ENCODE measurements at regions not wholly inside any gene's neighbourhood (a gene's known extent, or its start where the extent isn't known, plus 50 kb on each side); places are given as distances from the start of the nearest gene placed in this dataset.

GRCh38 chr5:2674456-2674855 lies 77.0 kb downstream of the IRX2 start:
- Histone ChIP-seq H3K4me3 (no peak overlapping the region), H3K4me1 (no peaks in the 10 kb centered on the region), H3K9me3 (no peaks in the 10 kb centered on the region), H3K27ac (no peak overlapping the region), H3K36me3 (no peaks in the 10 kb centered on the region), H3K27me3 (no peaks in the 10 kb centered on the region)
- WGBS, 2 donors = 75 to 77% methylated on average over 3 of the region's 3 CpGs
- no peak for TF ChIP-seq CTCF (IDR thresholded peaks at IDR 0.05)
- no peak for TF ChIP-seq EP300 (IDR thresholded peaks at IDR 0.05)
- no peak for TF ChIP-seq POLR2A (IDR thresholded peaks at IDR 0.05)
- TF ChIP-seq POLR2AphosphoS5 (IDR thresholded peaks at IDR 0.05) = no peak
- ATAC-seq (ENCODE audit: low FRiP score in 2 of 2) (no peak), DNase-seq (no peak)

GRCh38 chr5:2670940-2671339 lies 80.5 kb downstream of the IRX2 start:
- H3K27ac ChIP-seq = no peak overlapping the region
- no peak overlapping the region for H3K4me3 ChIP-seq
- ATAC-seq (ENCODE audit: low FRiP score in 2 of 2) (no peak), DNase-seq (peak in 1 of 2 donors; percentile 59)
- no peaks in the 10 kb centered on the region for H3K36me3 ChIP-seq
- H3K27me3 ChIP-seq = no peaks in the 10 kb centered on the region
- WGBS, 2 donors = 74 to 82% methylated on average over 4 to 14 of the region's 14 CpGs
- H3K9me3 ChIP-seq = no peaks in the 10 kb centered on the region
- H3K4me1 ChIP-seq = no peaks in the 10 kb centered on the region
- TF ChIP-seq POLR2A (IDR thresholded peaks at IDR 0.05) (no peak), CTCF (IDR thresholded peaks at IDR 0.05) (no peak), EP300 (IDR thresholded peaks at IDR 0.05) (no peak), POLR2AphosphoS5 (IDR thresholded peaks at IDR 0.05) (no peak)

GRCh38 chr5:2669913-2670312 lies 81.6 kb downstream of the IRX2 start:
- H3K27me3 ChIP-seq = no peaks in the 10 kb centered on the region
- no peak overlapping the region for H3K27ac ChIP-seq
- H3K4me3 ChIP-seq = no peak overlapping the region
- 83 to 84% methylated on average over 9 to 16 of the region's 16 CpGs for WGBS, 2 donors
- TF ChIP-seq POLR2AphosphoS5 (IDR thresholded peaks at IDR 0.05) (no peak), EP300 (IDR thresholded peaks at IDR 0.05) (no peak), CTCF (IDR thresholded peaks at IDR 0.05) (no peak), POLR2A (IDR thresholded peaks at IDR 0.05) (no peak)
- H3K4me1 ChIP-seq = no peaks in the 10 kb centered on the region
- no peaks in the 10 kb centered on the region for H3K9me3 ChIP-seq
- ATAC-seq (ENCODE audit: low FRiP score in 2 of 2) = no peak
- H3K36me3 ChIP-seq = no peaks in the 10 kb centered on the region
- DNase-seq = peak in 1 of 2 donors; percentile 58

GRCh38 chr5:2669259-2669658 lies 82.2 kb downstream of the IRX2 start:
- Histone ChIP-seq H3K27ac (no peak overlapping the region), H3K27me3 (no peaks in the 10 kb centered on the region), H3K4me3 (no peak overlapping the region), H3K36me3 (no peaks in the 10 kb centered on the region), H3K4me1 (no peaks in the 10 kb centered on the region), H3K9me3 (no peaks in the 10 kb centered on the region)
- WGBS, 2 donors = 90 to 95% methylated on average over 4 of the region's 4 CpGs
- ATAC-seq (ENCODE audit: low FRiP score in 2 of 2) (no peak), DNase-seq (no peak)
- TF ChIP-seq EP300 (IDR thresholded peaks at IDR 0.05) (no peak), POLR2AphosphoS5 (IDR thresholded peaks at IDR 0.05) (no peak), POLR2A (IDR thresholded peaks at IDR 0.05) (no peak), CTCF (IDR thresholded peaks at IDR 0.05) (no peak)

GRCh38 chr5:2666081-2666480 lies 85.4 kb downstream of the IRX2 start:
- 40 to 46% methylated on average over 10 to 11 of the region's 11 CpGs for WGBS, 2 donors
- no peak for TF ChIP-seq CTCF (IDR thresholded peaks at IDR 0.05)
- no peak for TF ChIP-seq POLR2A (IDR thresholded peaks at IDR 0.05)
- TF ChIP-seq POLR2AphosphoS5 (IDR thresholded peaks at IDR 0.05) = no peak
- TF ChIP-seq EP300 (IDR thresholded peaks at IDR 0.05) = no peak
- no peaks in the 10 kb centered on the region for H3K9me3 ChIP-seq
- H3K4me1 ChIP-seq = no peaks in the 10 kb centered on the region
- no peak overlapping the region for H3K27ac ChIP-seq
- H3K36me3 ChIP-seq = no peaks in the 10 kb centered on the region
- H3K27me3 ChIP-seq = no peaks in the 10 kb centered on the region
- no peak overlapping the region for H3K4me3 ChIP-seq
- no peak for ATAC-seq (ENCODE audit: low FRiP score in 2 of 2)
- DNase-seq = no peak
